ENCODE measurements at regions not wholly inside any gene's neighbourhood (a gene's known extent, or its start where the extent isn't known, plus 50 kb on each side); places are given as distances from the start of the nearest gene placed in this dataset.

GRCh38 chr1:99176753-99177152, 87.5 kb upstream of the PLPPR4 start:
- no peak for TF ChIP-seq EZH2 (IDR thresholded peaks at IDR 0.05; ENCODE audit: low read length)
- TF ChIP-seq CTCF (optimal IDR thresholded peaks at IDR 0.05 in 1 of 3, IDR thresholded peaks at IDR 0.05 in 1 of 3, conservative IDR thresholded peaks at IDR 0.05 in 1 of 3; ENCODE audit: extremely low read depth in 1 of 3, insufficient read depth in 2 of 3, low read length in 3 of 3) = no peak
